HG02852 (cell line): ENCODE measurements at regions not wholly inside any gene's neighbourhood (a gene's known extent, or its start where the extent isn't known, plus 50 kb on each side); places are given as distances from the start of the nearest gene placed in this dataset.
"Not testable (repeated sequence)": the region's sequence is repeated elsewhere in the genome, so short reads cannot be mapped to it uniquely, and the experiment has no call there.

Experiments
- ATAC-seq: cut with Tn5 transposase; IDR thresholded peaks from one replicate; pipeline ENCODE4 v1.9.1; 2021; ENCODE audit warnings: mild to moderate bottlenecking, moderate library complexity; ENCODE audit not compliant: unreplicated experiment

- no peak for ATAC-seq
These were observed 152.6 kb downstream of the MAGEB17 start for GRCh38 chrX:16319929-16320328.

GRCh38 chrX:16320765-16321355 is 153.6 kb downstream of the MAGEB17 start:
- no peak for ATAC-seq

GRCh38 chrX:16333453-16333852 is 166.2 kb downstream of the MAGEB17 start:
- ATAC-seq = no peak

- no peak for ATAC-seq
These were observed 167.9 kb downstream of the MAGEB17 start for GRCh38 chrX:16335181-16335580.

GRCh38 chrX:16347968-16348670 is 180.8 kb downstream of the MAGEB17 start:
- no peak for ATAC-seq

GRCh38 chrX:16357902-16358301 is 190.6 kb downstream of the MAGEB17 start:
- no peak for ATAC-seq

- not testable (repeated sequence) for ATAC-seq
These were observed 192.8 kb downstream of the MAGEB17 start for GRCh38 chrX:16360056-16360455.

GRCh38 chrX:16368696-16369095 is 201.4 kb downstream of the MAGEB17 start:
- no peak for ATAC-seq

- no peak for ATAC-seq
These were observed 208.8 kb downstream of the MAGEB17 start for GRCh38 chrX:16376056-16376455.

GRCh38 chrX:16386126-16386525 is 218.8 kb downstream of the MAGEB17 start:
- no peak for ATAC-seq

GRCh38 chrX:16392597-16392996 is 225.3 kb downstream of the MAGEB17 start:
- no peak for ATAC-seq

GRCh38 chrX:16394290-16394689 is 227.0 kb downstream of the MAGEB17 start:
- ATAC-seq = no peak

GRCh38 chrX:16403808-16404207 is 236.5 kb downstream of the MAGEB17 start:
- no peak for ATAC-seq

GRCh38 chrX:16416588-16416987 is 233.4 kb upstream of the S100G start:
- no peak for ATAC-seq

- no peak for ATAC-seq
These were observed 231.3 kb upstream of the S100G start for GRCh38 chrX:16418650-16419049.

- ATAC-seq = no peak
These were observed 222.3 kb upstream of the S100G start for GRCh38 chrX:16427668-16428067.

- ATAC-seq = no peak
These were observed 220.6 kb upstream of the S100G start for GRCh38 chrX:16429406-16429805.

- no peak for ATAC-seq
These were observed 218.7 kb upstream of the S100G start for GRCh38 chrX:16431266-16431665.

GRCh38 chrX:16433021-16433420 is 216.9 kb upstream of the S100G start:
- ATAC-seq = no peak

GRCh38 chrX:16435399-16435986 is 214.5 kb upstream of the S100G start:
- ATAC-seq = no peak

- peak; percentile 82 for ATAC-seq
These were observed 213.4 kb upstream of the S100G start for GRCh38 chrX:16436348-16437188.
